HG02870 (cell line): ENCODE measurements at regions not wholly inside any gene's neighbourhood (a gene's known extent, or its start where the extent isn't known, plus 50 kb on each side); places are given as distances from the start of the nearest gene placed in this dataset.

Experiments used
- ATAC-seq: cut with Tn5 transposase; IDR thresholded peaks from one replicate; pipeline ENCODE4 v1.9.1; 2021; ENCODE audit warnings: mild to moderate bottlenecking, moderate library complexity; ENCODE audit not compliant: unreplicated experiment

GRCh38 chr6:98653179-98653578 is 181.2 kb upstream of the POU3F2 start:
- ATAC-seq = no peak

- ATAC-seq = no peak
Measured at GRCh38 chr6:98657764-98658163, 176.6 kb upstream of the POU3F2 start.

GRCh38 chr6:98669371-98669770 is 165.0 kb upstream of the POU3F2 start:
- no peak for ATAC-seq

- ATAC-seq = no peak
Measured at GRCh38 chr6:98670045-98670746, 164.2 kb upstream of the POU3F2 start.

DNA sequence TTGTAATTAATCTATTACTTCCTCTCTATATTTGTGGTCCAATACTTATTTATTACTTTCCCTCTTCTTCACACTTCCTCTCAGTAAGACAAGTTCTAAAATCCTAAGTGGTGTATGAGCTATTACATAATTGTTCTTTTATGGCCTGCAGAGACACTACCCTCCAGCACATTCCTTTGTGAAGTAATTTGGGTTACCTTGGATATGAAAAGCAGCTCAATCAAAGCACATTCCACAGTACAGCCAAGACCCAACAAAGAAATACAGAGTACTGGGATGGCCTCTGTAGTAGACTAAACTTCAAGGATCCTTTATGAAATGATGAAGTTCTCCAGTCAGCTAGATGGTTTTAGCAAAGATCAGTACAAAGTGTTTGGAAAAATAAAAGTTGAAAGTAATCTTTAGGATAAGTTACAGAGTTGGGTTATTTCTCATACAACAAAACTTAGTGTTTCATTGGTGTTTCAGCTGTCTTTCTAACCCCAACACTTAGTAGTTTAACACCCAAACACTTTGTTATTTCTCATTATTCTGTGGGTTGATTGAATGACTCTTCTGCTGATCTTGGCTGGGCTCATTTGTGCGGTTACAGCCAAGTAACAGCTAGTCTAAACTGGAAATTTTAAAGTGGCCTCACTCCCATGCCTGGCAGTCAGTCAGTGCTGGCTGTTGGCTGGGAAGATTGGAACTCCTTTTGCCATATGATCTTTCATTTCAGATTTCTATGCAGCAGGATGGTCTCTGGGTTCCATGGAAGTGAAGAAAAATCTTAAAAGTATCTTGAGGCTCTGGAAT is 161.5 kb upstream of the POU3F2 start:
- ATAC-seq = no peak

DNA sequence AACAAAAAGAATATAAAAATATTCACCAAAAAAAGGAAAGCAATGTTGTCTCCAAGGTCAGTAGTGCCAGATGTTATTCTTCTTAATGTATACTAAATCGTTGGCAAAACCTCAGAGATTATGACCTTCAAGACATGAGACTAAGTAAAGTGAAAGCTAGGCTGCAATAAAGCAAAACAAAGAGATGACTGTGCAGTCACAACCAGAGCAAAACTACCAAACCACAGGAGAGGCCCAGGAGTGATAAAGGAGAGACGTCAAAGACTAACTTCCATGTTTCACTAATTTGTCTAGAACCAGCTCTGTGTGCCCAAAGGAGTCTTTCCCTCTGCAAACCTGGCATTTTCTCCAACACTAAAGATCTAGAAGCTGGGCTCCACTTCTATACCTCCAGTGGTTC is 155.9 kb upstream of the POU3F2 start:
- peak; percentile 94 for ATAC-seq

DNA sequence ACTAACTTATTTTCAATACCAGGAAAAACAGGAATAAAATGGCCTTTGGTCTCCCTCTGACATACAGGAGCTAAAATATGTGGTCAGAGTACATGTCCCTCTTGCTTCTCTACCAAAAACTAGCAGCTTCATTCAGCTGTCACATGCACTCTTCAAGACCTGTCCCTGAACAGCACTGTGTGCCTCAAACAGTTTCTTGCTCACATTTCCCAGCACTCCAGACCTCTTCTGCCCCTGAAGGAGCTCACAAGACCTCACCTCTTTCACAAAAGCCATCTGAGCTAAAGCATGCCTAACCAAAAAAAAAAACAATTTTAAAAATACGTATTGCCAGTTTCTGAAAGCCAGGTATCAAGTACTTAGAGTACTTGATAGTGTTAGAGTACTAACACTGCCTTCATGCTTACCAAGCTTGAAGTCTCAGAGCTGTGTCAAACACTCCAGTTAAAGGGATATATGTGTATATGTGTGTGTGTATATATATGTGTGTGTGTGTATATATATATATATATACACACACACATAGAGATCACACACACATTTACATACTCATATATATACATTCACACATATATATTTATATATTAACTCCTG is 148.3 kb upstream of the POU3F2 start:
- no peak for ATAC-seq

GRCh38 chr6:98687752-98688151 is 146.6 kb upstream of the POU3F2 start:
- no peak for ATAC-seq

DNA sequence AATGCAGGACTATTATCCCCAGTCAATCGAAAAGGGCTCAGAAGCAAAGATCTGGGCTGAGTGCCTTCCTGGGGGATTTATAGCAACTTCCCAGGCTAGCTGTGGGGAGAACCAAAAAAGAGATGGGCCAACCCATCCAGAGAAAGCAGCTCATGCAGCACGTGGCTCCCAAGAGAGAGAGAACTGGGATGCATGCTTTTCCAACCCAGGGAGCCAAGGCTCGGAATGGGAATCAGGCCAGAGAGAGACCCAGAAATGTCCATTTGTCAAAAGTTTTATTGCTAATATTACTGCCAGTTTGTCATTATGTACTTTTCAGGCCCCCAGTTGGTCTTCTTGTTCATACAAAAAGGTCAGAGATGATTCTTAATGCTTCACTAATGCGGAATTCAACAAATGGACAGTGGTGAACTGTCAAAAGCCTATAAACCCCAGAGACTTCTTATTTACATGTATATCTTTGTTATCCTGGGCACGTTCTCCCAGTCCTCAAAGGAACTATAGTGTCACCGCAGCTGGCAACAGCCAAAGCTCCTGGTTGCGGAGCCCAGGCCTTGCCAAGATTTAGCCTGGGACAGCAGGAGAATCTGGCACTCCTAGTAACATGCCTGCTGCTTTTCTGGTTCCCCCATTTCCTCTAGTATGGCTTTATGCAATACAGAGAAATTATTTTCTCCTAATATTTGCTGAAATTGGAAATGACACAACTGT is 139.1 kb upstream of the POU3F2 start:
- no peak for ATAC-seq

- no peak for ATAC-seq
Measured at GRCh38 chr6:98711380-98711779, 123.0 kb upstream of the POU3F2 start.

DNA sequence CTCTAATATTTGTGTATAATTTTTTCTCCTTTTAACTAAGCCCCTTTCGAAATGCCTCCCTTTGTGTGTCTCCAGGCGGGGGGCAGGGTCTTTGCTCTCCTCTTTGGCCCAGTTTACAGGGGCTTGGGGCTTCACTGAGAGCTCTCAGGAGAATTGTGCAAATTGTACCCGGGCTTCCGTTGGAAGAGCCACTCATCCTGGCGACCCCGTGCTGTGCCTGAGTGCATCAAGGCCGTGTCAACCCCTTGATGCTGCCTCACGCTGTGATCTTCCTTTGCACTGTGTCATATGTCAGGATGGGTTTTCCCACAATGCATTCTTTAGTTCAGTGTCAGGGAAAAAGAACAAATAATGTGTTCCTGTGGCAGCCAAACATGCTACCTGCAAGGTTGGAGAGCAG is 118.0 kb upstream of the POU3F2 start:
- ATAC-seq = no peak

GRCh38 chr6:98717322-98717877 is 117.0 kb upstream of the POU3F2 start:
- no peak for ATAC-seq

- ATAC-seq = no peak
Measured at GRCh38 chr6:98717988-98718387, 116.4 kb upstream of the POU3F2 start.

- ATAC-seq = no peak
Measured at GRCh38 chr6:98724537-98724936, 109.8 kb upstream of the POU3F2 start.

DNA sequence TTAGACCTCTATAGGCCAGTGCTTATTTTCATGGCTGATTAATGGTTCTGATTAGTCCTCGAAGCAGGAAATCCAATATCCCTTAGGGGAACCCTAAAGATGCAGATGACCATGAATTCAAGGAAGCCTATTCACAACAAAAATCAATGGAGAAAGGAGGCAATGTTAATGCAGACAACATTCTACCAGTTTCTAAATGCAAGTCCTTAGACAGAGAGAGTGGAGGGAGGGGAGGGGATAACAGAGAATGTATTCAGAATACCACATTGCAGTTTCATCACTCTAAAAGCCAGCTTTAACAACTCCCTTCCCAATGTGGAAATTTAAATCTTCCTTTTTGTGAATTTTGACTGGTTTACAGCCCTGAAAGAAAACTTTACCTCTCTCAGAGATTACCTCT is 87.1 kb upstream of the POU3F2 start:
- no peak for ATAC-seq

- ATAC-seq = no peak
Measured at GRCh38 chr6:98747960-98748359, 86.4 kb upstream of the POU3F2 start.

GRCh38 chr6:98759459-98759858 is 74.9 kb upstream of the POU3F2 start:
- no peak for ATAC-seq

DNA sequence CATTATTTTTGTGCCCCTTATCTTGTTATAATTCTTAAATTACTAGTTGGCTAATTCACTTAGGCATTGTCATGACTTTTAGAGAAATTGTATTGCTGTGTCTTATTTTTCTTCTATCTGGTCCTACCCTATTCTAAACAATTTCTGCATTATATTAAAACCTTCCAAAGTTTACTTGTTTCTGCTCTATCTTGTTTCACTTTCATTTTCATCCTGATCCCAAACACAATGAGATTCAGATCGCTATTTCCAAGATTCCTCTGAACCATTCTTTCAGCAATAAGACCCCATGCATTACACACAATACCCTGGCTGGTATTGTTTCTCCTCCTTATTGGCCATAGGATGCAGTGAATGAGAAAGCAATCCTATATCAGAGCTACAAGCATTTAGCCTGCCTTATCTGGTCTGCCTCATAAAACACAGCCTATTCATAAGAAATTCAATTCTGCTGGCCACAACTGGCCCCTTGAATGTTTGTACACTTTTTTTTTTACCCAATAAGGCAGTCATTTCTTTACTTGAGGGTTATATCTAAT is 69.9 kb upstream of the POU3F2 start:
- ATAC-seq = no peak

DNA sequence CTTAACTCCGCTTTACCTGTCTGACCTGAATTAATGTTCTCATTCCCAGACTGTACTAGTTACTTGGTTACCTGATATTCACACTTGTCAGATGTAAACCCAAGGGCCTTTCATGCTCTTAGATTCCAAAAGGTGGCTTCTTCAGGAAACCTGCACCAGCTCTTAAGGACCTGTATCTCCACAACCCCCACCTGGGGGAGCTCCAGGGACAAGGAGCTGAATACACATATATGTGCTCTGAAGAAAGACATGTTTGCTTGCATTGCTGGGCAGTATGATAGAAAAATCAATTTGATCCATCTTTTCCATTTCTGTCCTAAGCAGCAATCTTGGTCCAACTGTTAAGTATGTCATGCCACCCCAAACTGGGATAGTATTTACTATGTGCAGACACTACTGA is 64.8 kb upstream of the POU3F2 start:
- peak; percentile 59 for ATAC-seq

DNA sequence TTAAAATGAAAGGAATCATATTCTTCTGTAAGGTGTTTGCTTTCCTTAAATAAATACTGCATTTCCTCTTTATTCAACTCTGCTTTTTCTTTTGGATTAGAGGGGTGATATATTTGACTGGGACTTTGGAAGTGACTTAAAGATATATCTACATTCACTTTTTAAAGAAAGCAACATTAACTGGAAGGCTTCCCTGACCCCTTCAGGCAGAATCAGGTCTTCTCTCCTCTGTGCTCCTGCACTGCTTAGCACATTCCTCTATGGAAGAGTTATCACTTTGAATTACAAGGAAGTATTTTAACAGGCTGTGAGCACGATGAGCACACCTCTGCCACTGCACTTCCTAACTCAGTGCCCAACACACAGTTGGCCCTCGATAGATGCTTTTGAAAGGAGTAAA is 59.2 kb upstream of the POU3F2 start:
- ATAC-seq = no peak

- peak; percentile 99 for ATAC-seq
Measured at GRCh38 chr6:98777762-98778161, 56.6 kb upstream of the POU3F2 start.
